Transverse colon (tissue), 4 donors: ENCODE measurements at regions not wholly inside any gene's neighbourhood (a gene's known extent, or its start where the extent isn't known, plus 50 kb on each side); places are given as distances from the start of the nearest gene placed in this dataset.

Source experiments
- POLR2A ChIP-seq: fragments of 450-650 bp; IDR thresholded peaks from one replicate; pipeline ENCODE4 v1.6.1; 2016; ENCODE audit warnings: antibody characterized with exemption, mild to moderate bottlenecking, moderate library complexity
- POLR2AphosphoS5 ChIP-seq, 3 donors: sonication (generic); formaldehyde crosslinking; IDR thresholded peaks; one replicate each; pipeline ENCODE4 v1.6.1; 2016; ENCODE audit warnings: antibody characterized with exemption in 3 of 3
- TF ChIP-seq, protein P1 (sequence below), 5 experiments: fragments of 200-600 bp in 3 of 5; fragments of 450-650 bp in 2 of 5; sonication (generic) in 3 of 5; IDR thresholded peaks; 1 replicate in 2 of 5; 2 replicates in 3 of 5; pipeline ENCODE4 v1.5.1; 2016 to 2017; ENCODE audit warnings: antibody characterized with exemption in 5 of 5, inconsistent platforms in 3 of 5, mild to moderate bottlenecking in 2 of 5, moderate library complexity in 1 of 5

DNA sequence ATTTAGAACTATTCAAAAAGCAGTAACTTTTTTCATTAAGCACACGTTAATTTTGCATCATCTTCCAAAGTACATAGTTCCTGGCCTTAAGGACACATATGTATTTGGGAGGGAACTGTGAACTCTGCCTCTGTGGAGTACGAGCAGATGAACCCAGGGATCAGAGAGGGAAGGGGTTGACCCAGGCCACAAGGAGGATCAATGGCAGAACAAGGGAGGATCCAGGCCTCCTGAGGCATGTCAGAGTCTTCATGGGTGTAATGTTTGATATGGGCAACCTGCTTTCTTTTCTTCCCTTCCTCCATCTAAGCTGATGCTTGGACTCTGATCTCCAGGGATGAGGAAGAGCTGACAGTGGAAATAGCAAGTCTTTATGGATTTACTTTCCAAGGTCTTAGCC is 164.0 kb downstream of the SH2D4B start:
- TF ChIP-seq, protein P1, sequence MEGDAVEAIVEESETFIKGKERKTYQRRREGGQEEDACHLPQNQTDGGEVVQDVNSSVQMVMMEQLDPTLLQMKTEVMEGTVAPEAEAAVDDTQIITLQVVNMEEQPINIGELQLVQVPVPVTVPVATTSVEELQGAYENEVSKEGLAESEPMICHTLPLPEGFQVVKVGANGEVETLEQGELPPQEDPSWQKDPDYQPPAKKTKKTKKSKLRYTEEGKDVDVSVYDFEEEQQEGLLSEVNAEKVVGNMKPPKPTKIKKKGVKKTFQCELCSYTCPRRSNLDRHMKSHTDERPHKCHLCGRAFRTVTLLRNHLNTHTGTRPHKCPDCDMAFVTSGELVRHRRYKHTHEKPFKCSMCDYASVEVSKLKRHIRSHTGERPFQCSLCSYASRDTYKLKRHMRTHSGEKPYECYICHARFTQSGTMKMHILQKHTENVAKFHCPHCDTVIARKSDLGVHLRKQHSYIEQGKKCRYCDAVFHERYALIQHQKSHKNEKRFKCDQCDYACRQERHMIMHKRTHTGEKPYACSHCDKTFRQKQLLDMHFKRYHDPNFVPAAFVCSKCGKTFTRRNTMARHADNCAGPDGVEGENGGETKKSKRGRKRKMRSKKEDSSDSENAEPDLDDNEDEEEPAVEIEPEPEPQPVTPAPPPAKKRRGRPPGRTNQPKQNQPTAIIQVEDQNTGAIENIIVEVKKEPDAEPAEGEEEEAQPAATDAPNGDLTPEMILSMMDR (IDR thresholded peaks at IDR 0.05) = no peak
- TF ChIP-seq POLR2AphosphoS5 (IDR thresholded peaks at IDR 0.05) = no peak
- TF ChIP-seq POLR2A = no peak
